Liver (tissue), 8 donors: ENCODE measurements at regions not wholly inside any gene's neighbourhood (a gene's known extent, or its start where the extent isn't known, plus 50 kb on each side); places are given as distances from the start of the nearest gene placed in this dataset.

Experiments used
- DNase-seq: peaks from one replicate; pipeline ENCODE4 v3.0.0-alpha.2; 2017; ENCODE audit warnings: low spot score
- H3K27ac ChIP-seq, 2 donors: one replicate each; pipeline ENCODE4 v1.7.0; 2013; ENCODE audit warnings: inconsistent platforms in 2 of 2, low read length in 2 of 2, control low read depth in 1 of 2, low read depth in 1 of 2, mild to moderate bottlenecking in 1 of 2
- H3K27me3 ChIP-seq, 4 donors: one replicate each; pipeline versions ENCODE4 v1.6.1 to v1.7.0; 2013; ENCODE audit warnings: low read length in 3 of 4, inconsistent platforms in 1 of 4, mild to moderate bottlenecking in 1 of 4, moderate library complexity in 1 of 4; ENCODE audit not compliant: control insufficient read depth in 4 of 4, insufficient read depth in 4 of 4
- H3K36me3 ChIP-seq, 4 donors: one replicate each; pipeline versions ENCODE4 v1.6.1 to v1.7.0; 2013; ENCODE audit warnings: low read length in 3 of 4, mild to moderate bottlenecking in 3 of 4, low read depth in 1 of 4, moderate library complexity in 1 of 4; ENCODE audit not compliant: control insufficient read depth in 4 of 4, insufficient read depth in 3 of 4
- H3K4me1 ChIP-seq, 4 donors: one replicate each; pipeline versions ENCODE4 v1.6.1 to v1.7.0; 2013; ENCODE audit warnings: low read length in 3 of 4, mild to moderate bottlenecking in 3 of 4, moderate library complexity in 1 of 4; ENCODE audit not compliant: control insufficient read depth in 4 of 4, insufficient read depth in 4 of 4
- H3K4me3 ChIP-seq, 3 donors: one replicate each; pipeline versions ENCODE4 v1.6.1 to v1.7.0; 2013; ENCODE audit warnings: low read length in 3 of 3, control low read depth in 1 of 3, low read depth in 1 of 3, mild to moderate bottlenecking in 1 of 3
- H3K9ac ChIP-seq, 2 donors: one replicate each; pipeline ENCODE4 v1.7.0; 2013; ENCODE audit warnings: low read length in 2 of 2, mild to moderate bottlenecking in 2 of 2, moderate library complexity in 2 of 2, control low read depth in 1 of 2, low read depth in 1 of 2
- H3K9me3 ChIP-seq, 4 donors: one replicate each; pipeline versions ENCODE4 v1.6.1 to v1.7.0; 2013; ENCODE audit warnings: low read length in 3 of 4; ENCODE audit not compliant: control insufficient read depth in 4 of 4
- CTCF ChIP-seq: fragments of 150-350 bp; IDR thresholded peaks from 2 replicates; pipeline ENCODE4 v1.5.1; 2017; ENCODE audit warnings: improper control_type of control experiment, low read depth, low read length; ENCODE audit not compliant: missing input control
- EGR1 ChIP-seq, 2 donors: IDR thresholded peaks; 2 replicates each; pipeline ENCODE4 v1.6.1; 2016 to 2018; ENCODE audit warnings: antibody characterized with exemption in 2 of 2, low read depth in 2 of 2
- FOXA1 ChIP-seq: IDR thresholded peaks from 2 replicates; pipeline ENCODE4 v1.6.1; 2016; ENCODE audit warnings: antibody characterized with exemption
- FOXA2 ChIP-seq: IDR thresholded peaks from 2 replicates; pipeline ENCODE4 v1.6.1; 2016; ENCODE audit warnings: antibody characterized with exemption
- GABPA ChIP-seq, 2 donors: IDR thresholded peaks in 1 of 2; conservative IDR thresholded peaks in 1 of 2; 2 replicates each; pipeline ENCODE4 v1.6.1; 2016; ENCODE audit warnings: antibody characterized with exemption in 2 of 2, mild to moderate bottlenecking in 1 of 2, moderate library complexity in 1 of 2
- JUND ChIP-seq, 2 donors: IDR thresholded peaks; 2 replicates each; pipeline ENCODE4 v1.6.1; 2016; ENCODE audit warnings: antibody characterized with exemption in 2 of 2
- NR2F2 ChIP-seq: IDR thresholded peaks from 2 replicates; pipeline ENCODE4 v1.6.1; 2016; ENCODE audit warnings: antibody characterized with exemption
- RAD21 ChIP-seq, 2 donors: IDR thresholded peaks; 2 replicates each; pipeline ENCODE4 v1.6.1; 2016; ENCODE audit warnings: antibody characterized with exemption in 2 of 2, mild to moderate bottlenecking in 2 of 2
- RXRA ChIP-seq, 2 donors: IDR thresholded peaks; 2 replicates each; pipeline ENCODE4 v1.6.1; 2017 to 2018; ENCODE audit warnings: antibody characterized with exemption in 2 of 2, mild to moderate bottlenecking in 1 of 2
- SP1 ChIP-seq: IDR thresholded peaks from 2 replicates; pipeline ENCODE4 v1.6.1; 2018; ENCODE audit warnings: antibody characterized with exemption, mild to moderate bottlenecking
- YY1 ChIP-seq: IDR thresholded peaks from 2 replicates; pipeline ENCODE4 v1.6.1; 2016; ENCODE audit warnings: antibody characterized with exemption, mild to moderate bottlenecking
- ZBTB33 ChIP-seq: IDR thresholded peaks from 2 replicates; pipeline ENCODE4 v1.6.1; 2016; ENCODE audit warnings: antibody characterized with exemption
- WGBS: extraction: QIAGEN DNeasy Blood & Tissue Kit; methylation state at CpG from one replicate; pipeline ENCODE4 v1.1.7; 2013; 5-methylcytosine and 5-hydroxymethylcytosine counted together
- donor health status: healthy.
- donor health status: healthy.
- donor health status: healthy.
- donor health status: healthy.
- donor health status: healthy.

GRCh38 chr5:39547553-39548154 lies 122.9 kb upstream of the DAB2 start:
- Histone ChIP-seq H3K9me3 (no peaks in the 10 kb centered on the region), H3K9ac (peak overlapping the region in 1 of 2 donors; percentile 82), H3K4me1 (peaks cover 0 to 3% (median 0%) of the 10 kb centered on the region in 4 donors), H3K36me3 (no peaks in the 10 kb centered on the region), H3K27me3 (no peaks in the 10 kb centered on the region), H3K27ac (no peak overlapping the region), H3K4me3 (no peak overlapping the region)
- DNase-seq, result no peak
- TF ChIP-seq RAD21 (IDR thresholded peaks at IDR 0.05) (peak; percentile 94), JUND (IDR thresholded peaks at IDR 0.05) (no peak), CTCF (peak; percentile 80), YY1 (peak; percentile 39), RXRA (IDR thresholded peaks at IDR 0.05) (no peak)
- 1% methylated on average over 9 of the region's 9 CpGs for WGBS

GRCh38 chr5:39544941-39545340 lies 120.2 kb upstream of the DAB2 start:
- Histone ChIP-seq H3K36me3 (no peaks in the 10 kb centered on the region), H3K4me3 (no peak overlapping the region), H3K27me3 (no peaks in the 10 kb centered on the region), H3K4me1 (peaks cover 0 to 3% (median 0%) of the 10 kb centered on the region in 4 donors), H3K27ac (no peak overlapping the region), H3K9ac (no peak overlapping the region), H3K9me3 (no peaks in the 10 kb centered on the region)
- TF ChIP-seq SP1 (no peak), NR2F2 (no peak), JUND (IDR thresholded peaks at IDR 0.05) (no peak), RXRA (IDR thresholded peaks at IDR 0.05) (no peak), FOXA1 (no peak), EGR1 (IDR thresholded peaks at IDR 0.05; ENCODE audit: low read depth in 2 of 2) (no peak), CTCF (no peak), GABPA (IDR thresholded peaks at IDR 0.05 in 1 of 2, conservative IDR thresholded peaks at IDR 0.05 in 1 of 2) (no peak), ZBTB33 (no peak)
- 87% methylated on average over 3 of the region's 3 CpGs for WGBS
- DNase-seq, result no peak

- Histone ChIP-seq H3K27ac (peak overlapping the region in 1 of 2 donors; percentile 44), H3K9ac (no peak overlapping the region), H3K9me3 (no peaks in the 10 kb centered on the region), H3K4me3 (no peak overlapping the region), H3K36me3 (no peaks in the 10 kb centered on the region), H3K4me1 (peaks cover 0 to 3% (median 0%) of the 10 kb centered on the region in 4 donors), H3K27me3 (no peaks in the 10 kb centered on the region)
- DNase-seq, result no peak
- TF ChIP-seq FOXA2 (no peak), SP1 (no peak)
- 77% methylated on average over 3 of the region's 3 CpGs for WGBS
These were observed 118.6 kb upstream of the DAB2 start for GRCh38 chr5:39543335-39543734.
